Esophagus muscularis mucosa (tissue), 3 donors: ENCODE measurements at regions not wholly inside any gene's neighbourhood (a gene's known extent, or its start where the extent isn't known, plus 50 kb on each side); places are given as distances from the start of the nearest gene placed in this dataset.

Experiments used
- CTCF ChIP-seq, 3 experiments: fragments of 200-600 bp in 2 of 3; fragments of 450-650 bp in 1 of 3; sonication (generic) in 2 of 3; IDR thresholded peaks; one replicate each; pipeline ENCODE4 v1.5.1; 2017 to 2019; ENCODE audit warnings: antibody characterized with exemption in 3 of 3, mild to moderate bottlenecking in 2 of 3, moderate library complexity in 1 of 3
- POLR2A ChIP-seq: fragments of 450-650 bp; IDR thresholded peaks from one replicate; pipeline ENCODE4 v1.6.1; 2017; ENCODE audit warnings: antibody characterized with exemption, moderate library complexity, mild to moderate bottlenecking, low read depth

GRCh38 chr1:218748071-218748470 is 402.9 kb downstream of the TGFB2 start:
- TF ChIP-seq CTCF (IDR thresholded peaks at IDR 0.05) = no peak
- no peak for TF ChIP-seq POLR2A
